ENCODE measurements at regions not wholly inside any gene's neighbourhood (a gene's known extent, or its start where the extent isn't known, plus 50 kb on each side); places are given as distances from the start of the nearest gene placed in this dataset.

DNA sequence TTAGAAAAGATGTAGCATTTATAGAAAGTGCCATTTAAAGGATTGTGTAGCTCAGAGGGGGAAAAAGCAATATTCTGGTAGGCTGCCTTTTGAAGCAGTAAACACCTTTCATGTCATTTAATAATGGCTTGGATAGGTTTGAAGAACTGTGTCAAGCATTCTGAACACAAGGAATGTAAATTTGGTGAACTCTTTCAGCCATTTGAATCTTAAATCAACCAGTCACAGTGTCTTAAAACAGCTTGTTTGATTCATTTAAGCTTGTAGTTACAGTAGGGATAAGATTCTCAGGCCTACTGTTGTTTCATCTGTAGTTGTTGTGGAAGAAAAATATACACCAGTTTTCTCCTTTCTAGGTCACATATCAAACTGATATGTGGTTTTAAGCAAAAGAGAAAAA, 299.4 kb upstream of the NOVA1 start:
- no peak for DNase-seq
- intact Hi-C loops (cut with micrococcal nuclease) = no loop called here
- no peak for ATAC-seq

DNA sequence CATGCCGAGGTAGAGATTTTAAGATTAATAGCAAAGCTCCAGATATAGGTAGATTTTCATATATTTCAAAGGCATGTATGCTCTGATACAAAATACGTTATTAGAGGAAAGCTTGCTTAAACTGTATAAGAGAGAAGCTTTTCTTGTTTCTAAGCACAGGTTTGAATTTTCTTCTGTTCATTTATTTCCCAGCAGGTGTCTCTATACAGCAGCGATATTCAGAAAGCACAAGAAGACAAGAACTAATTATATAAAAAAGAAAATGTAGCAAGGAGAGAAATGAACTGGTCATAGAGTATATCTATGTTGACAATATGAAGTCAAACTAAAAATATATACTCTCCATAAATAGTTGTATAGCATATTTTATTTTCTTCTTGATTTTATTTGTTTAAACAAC, 307.4 kb upstream of the NOVA1 start:
- intact Hi-C loops (cut with micrococcal nuclease) = no loop called here
- no peak for ATAC-seq
- DNase-seq = no peak

DNA sequence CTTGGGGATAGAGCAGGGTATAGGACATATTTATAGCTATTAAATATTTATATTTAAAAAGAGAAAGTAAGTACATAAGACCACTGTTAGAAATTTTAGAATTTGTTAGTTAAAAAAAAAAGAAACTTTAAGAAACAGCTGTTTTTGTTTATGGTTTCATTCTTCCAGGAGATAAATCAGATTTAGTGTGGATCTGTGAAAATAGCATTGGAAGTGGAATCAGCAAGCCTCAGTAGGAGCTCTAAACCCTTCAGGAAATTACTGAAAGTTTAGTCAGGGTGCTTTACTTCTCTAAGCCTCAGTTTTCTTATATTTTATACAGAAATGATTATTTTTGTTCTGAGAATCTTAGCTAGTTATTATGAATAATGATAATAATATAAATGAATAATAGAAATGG, 316.0 kb upstream of the NOVA1 start:
- ATAC-seq (no peak), DNase-seq (no peak)
- intact Hi-C loops (cut with micrococcal nuclease) = no loop called here

DNA sequence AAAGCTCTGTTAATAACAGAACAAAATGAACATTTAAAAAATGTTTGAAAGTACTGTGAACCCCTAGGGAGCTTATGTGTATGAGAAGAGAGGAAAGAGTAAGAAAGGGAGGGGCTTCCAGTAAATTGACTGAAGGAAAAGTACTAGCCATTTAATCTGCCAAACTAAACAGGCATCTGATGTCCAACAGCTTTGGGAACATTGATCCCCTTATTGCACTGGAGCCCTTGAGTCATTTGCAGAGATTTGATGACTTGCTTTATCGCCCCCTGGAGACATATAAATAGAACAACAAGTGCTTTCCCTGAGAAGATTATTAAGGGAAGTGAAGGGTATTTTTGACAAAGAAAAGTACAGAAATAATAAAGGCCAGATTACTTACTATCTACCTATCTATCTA, 319.3 kb upstream of the NOVA1 start:
- intact Hi-C loops (cut with micrococcal nuclease) = no loop called here
- DNase-seq = no peak
- peak; percentile 98 for ATAC-seq

DNA sequence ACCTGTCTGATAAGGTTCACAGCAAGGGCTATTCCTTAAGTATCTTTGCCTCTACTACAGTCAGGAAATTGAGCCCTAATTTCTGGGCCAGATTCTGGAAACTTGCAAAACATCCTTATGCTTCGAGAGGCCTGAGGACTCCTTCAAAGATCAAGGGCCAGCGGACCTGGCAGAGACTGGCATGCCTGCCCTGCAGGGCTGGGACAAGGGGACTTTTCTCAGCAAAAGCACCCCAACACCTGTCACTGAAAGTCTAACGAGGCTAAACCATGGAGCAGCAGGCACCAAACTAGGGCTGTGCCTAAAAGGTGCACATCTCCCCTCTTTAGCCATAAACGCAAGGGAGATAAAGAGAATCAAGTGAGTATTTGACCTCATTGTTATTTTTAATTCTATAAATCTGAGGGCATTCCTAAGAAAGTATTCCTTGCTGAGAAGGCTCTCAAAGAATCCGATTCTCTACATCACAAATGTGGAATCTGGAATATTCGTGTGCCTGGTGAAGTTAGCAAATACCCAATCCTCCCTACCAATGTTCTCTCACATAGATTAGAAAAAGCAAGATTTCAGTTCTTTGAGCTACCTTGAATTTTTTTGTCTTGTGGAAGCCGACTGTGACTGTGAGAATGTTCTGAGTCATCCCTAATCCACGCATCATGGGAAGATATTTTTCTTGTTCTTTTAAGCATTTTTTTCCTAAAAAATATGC, 328.2 kb upstream of the NOVA1 start:
- ATAC-seq (no peak), DNase-seq (no peak)
- intact Hi-C loops (cut with micrococcal nuclease) = no loop called here

DNA sequence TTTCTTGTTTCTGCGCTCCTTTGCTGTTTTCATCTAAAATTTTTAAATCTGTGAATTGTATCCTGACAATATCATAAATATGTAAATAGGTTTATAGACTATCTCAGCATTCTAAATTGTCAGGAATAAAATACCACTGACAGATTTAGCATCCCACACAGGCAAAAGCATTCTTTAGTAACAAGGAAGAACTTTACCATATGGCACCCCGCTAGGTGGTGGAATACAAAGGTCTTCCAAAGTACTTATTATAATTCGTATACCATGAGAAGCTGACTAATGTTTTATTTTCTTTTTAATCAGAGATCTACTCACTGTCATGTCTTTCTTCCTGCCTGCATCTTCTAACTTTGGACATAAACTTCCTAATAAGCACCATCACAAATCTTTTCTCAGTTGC, 328.8 kb upstream of the NOVA1 start:
- intact Hi-C loops (cut with micrococcal nuclease) = no loop called here
- ATAC-seq (no peak), DNase-seq (no peak)

DNA sequence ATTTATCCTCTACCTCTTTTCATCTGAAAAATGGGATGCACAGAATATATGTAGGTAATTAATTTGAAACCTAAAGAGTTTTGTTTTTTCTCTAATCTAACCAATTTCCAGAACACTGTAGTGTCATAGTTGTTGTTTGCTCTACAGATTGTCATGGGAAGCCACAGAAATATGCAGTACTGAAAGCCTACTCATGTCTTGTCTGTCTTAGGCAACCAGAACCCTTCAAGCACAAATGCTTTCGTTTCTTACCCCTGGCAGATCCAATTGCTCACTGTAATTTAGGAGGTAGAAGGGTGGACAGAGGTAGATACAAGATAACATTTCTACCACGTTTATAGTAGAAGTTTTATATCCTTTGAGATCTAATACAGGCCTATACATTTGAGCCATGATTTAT, 330.2 kb upstream of the NOVA1 start:
- intact Hi-C loops (cut with micrococcal nuclease) = no loop called here
- no peak for DNase-seq

DNA sequence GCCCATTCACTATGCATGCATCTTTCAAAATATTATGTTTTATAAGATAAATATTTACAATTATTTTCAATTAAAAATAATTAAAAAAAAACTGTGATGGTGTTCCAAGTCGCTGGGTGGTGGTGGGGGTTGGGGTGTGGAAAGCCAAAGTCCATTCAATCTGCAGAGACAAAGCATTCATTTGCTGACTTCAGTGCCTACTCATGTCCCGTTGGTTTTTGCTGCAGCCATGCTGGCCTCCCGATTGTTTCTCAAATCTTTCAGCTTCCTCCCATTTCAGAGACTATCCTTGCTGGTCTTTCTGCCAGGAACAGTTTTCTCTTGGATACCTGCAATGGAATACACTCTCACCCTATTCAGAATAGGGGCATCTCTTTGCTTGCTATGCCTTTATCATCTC, 331.5 kb upstream of the NOVA1 start:
- no peak for DNase-seq
- intact Hi-C loops (cut with micrococcal nuclease) = no loop called here
- no peak for ATAC-seq

More for the DNA sequence above, 330.2 kb upstream of the NOVA1 start:
- no peak for ATAC-seq

DNA sequence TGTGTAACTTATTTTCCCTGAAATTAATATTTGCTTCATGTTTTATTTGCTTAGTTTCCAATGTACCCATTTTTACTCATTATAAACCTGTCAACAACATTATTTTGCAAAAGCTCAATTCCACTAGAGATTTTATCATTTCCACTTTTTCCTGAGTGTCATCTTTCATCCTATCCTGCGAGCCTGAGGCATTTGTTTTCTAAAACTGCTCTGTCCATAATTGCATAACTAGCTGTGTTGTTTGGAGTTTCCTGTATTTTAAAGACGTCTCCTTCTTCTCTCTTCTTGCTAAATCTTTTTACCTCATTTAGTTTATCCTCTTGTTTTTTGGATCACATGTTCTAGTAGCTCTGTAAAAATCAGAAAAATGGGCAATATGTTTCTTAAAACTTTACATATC, 332.7 kb upstream of the NOVA1 start:
- ATAC-seq (no peak), DNase-seq (no peak)
- intact Hi-C loops (cut with micrococcal nuclease) = no loop called here

DNA sequence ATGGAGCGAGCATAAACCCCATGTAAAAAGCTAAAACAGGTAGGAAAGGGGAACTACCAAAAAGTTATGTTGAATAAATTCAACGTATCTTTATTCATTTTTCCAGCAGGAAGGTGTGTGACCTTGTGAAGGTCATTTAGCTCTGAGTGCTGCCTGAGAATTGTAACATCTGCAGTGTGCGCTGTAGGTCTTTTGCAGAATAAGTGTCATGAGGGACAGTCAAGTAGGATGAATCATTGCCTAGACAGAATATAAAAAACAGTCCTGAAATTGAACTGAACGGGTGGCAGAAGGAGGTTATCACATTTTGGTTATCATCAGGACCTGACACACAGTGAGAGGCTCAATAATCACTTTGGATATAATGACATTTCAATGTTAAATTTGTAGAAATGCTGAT, 334.8 kb upstream of the NOVA1 start:
- ATAC-seq (no peak), DNase-seq (no peak)
- intact Hi-C loops (cut with micrococcal nuclease) = no loop called here

DNA sequence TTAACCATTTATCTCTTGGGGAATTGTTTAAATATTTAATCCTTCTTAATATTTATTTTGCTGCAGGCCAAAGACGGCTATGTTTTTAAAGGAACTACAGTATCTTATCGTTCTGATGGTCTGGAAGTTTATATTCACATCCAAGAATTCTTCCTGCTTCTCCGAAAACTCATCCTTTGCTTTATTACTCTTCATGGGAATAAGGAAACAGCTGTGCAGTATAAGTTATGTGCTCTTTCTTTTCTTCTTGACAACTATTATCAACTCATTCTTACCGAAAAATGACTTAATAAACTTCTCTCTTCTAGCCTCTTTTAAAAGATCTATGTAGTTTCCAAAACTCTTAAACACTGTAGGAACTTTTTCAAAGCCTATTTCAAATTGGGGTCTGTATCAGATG, 335.6 kb upstream of the NOVA1 start:
- intact Hi-C loops (cut with micrococcal nuclease) = no loop called here

DNA sequence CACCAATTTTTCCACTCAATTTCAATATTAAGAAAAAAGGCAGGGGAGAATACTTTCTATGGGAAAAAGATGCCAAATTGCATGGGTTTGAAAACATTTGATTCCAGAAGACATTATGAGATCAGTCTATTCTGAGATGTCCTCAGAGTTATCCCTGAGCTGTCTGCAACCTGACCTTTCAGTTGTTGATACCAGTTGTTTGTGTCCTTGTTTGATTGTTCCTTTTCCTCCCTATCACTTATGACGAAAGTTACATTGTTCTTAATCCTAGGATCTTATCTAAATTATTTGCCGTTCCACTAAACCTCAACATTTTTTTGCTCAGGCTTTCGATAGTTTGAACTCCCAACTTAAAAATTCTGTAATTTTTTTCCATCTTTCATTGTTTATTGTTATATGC, 336.3 kb upstream of the NOVA1 start:
- intact Hi-C loops (cut with micrococcal nuclease) = no loop called here
- no peak for ATAC-seq
- DNase-seq = no peak

More for the DNA sequence above, 335.6 kb upstream of the NOVA1 start:
- DNase-seq (no peak), ATAC-seq (no peak)

DNA sequence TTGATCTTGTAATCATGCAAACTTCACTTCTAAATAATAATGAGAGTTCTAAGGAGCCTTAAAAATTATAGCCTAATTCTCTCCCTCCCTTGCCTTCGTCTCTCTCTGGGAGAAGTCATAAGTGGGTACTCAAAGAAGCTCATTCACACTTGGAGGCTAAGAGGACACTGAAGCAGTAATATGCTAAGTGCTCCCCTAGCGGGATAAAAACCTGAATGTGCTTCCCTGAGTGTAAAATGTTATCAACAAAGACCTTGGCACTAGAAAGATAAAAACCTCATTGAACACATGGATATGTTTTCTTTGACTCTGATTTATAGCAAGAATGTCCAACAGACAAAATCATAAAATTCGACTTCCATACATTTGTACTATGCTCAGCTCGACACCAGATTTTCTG, 337.9 kb upstream of the NOVA1 start:
- DNase-seq = no peak
- intact Hi-C loops (cut with micrococcal nuclease) = no loop called here
- no peak for ATAC-seq

DNA sequence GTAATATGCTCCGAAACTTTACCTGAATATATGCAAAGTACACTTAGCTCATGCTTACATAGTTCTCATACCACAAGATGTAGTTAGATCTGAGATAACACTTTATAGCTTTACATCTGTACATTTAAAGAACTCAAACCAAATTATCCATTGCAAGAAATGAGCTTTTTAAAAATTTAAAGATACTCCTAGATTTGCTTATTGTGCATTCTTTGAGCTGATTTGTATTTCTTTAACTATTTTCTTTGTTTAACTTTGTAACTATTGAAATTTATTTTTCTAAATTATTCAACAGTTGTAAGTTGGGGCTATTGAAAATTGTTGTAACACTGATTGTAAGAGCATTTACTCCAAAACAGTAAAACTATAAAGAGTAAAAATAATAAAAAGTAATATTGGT, 340.2 kb upstream of the NOVA1 start:
- DNase-seq (no peak), ATAC-seq (no peak)
- intact Hi-C loops (cut with micrococcal nuclease) = no loop called here

DNA sequence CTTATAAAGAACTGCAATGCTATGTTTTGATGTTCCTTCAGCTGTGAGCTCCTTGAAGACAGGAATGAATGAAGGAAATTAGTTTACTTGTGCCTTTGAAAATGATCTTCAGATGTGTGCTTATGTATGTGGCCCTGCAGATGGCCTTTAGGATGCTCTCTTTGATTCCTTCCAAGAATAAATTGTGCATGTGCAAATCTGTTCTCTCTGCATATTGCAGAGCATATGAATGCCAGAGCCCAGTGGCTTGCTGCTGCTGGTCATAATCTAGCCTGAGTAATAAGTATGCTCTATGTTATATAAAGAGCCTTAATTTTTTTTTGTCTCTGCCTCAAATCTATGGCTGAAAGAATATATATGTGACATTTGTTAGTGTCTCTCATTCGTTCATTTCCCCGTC, 341.9 kb upstream of the NOVA1 start:
- ATAC-seq (no peak), DNase-seq (no peak)
- intact Hi-C loops (cut with micrococcal nuclease) = no loop called here

DNA sequence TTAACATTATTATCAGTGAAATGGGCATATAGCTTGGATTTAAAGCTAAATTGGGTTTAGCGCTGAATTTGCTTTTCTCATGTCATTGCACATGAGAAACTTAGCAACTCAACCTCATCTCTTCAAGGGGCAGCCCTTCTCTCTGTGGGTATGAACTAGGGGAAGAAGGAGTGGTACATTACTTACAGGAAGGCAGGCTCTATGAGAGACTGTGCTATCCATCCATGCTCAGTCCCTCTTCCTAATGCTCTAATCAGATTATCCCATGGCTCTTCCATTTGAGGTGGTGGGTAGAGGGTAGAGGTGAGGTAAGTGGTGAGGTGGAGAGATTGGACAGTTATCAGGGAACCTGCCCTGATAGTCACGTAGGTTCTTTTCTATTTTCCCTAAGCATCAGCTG, 343.7 kb upstream of the NOVA1 start:
- intact Hi-C loops (cut with micrococcal nuclease) = no loop called here
- ATAC-seq (no peak), DNase-seq (no peak)

DNA sequence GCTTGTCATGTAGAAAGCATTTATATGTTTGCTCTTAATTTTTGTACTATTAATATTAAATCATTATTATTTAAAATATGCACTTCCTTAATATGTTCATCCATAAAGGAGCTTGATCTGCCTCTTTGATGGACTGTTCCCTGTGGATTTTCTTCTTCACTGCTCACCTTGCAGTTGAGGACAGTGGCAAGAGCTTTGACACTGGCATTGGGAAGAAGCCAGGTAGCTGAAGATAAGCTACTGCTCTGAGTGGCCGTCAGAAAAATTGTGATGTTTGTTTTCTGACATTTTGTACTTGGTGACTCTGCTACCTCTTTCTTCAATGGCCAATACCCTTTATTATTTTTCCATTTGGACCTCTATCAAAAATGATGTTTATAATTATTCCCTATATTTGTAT, 349.4 kb upstream of the NOVA1 start:
- DNase-seq = no peak
- intact Hi-C loops (cut with micrococcal nuclease) = no loop called here
- peak; percentile 33 for ATAC-seq

DNA sequence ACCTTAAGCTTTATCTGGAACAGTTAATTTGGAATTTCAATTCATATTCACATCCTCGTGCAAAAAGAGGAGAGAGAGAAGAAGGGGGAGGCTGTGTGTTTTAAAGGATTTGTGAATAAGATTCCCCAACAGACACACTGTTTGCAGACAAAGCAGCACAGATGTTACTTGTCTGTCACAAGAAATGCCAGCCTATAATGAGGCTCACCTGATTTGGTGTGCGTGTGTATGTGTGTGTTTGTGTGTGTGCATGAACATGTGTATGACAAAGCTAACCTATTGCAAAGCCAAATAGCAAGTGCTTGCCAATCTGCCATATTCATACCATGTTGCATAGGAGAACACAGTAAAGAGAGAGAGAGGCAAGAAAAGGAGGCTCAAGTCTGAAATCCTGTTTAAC, 361.6 kb upstream of the NOVA1 start:
- intact Hi-C loops (cut with micrococcal nuclease) = no loop called here
- ATAC-seq (no peak), DNase-seq (no peak)

DNA sequence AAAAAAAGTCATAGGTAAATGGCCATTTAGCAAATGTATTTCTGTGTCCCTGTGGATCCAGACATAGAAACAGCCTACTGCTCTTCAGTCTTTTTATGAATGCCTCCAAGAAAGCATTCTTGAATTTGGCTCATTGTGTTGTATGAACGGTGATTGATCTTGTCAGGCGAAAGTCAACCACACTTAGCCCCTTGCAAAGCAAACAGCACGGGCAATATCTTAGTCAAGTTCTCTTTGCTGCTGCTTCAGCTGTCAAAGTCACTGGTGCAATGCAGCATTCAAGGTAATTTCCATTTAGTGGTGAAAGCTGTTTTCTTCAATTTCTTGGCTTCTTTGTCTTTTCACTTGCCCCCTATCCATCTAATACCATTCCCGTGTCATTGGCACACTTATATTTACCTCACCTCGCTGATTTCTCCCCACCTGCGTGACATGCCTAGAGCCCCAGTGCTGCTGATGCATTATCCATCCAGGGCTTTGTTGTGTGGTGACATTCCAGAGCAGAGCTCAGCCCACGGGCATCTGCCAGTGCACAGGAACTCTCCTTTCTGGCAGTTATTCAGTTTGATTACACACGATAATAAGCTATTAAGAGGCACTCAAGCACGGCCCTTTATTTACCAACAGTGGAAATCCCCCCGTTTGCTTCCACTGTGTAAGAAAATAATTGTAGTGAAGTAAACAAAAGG, 362.3 kb upstream of the NOVA1 start:
- no peak for ATAC-seq
- intact Hi-C loops (cut with micrococcal nuclease) = no loop called here
- DNase-seq = no peak

DNA sequence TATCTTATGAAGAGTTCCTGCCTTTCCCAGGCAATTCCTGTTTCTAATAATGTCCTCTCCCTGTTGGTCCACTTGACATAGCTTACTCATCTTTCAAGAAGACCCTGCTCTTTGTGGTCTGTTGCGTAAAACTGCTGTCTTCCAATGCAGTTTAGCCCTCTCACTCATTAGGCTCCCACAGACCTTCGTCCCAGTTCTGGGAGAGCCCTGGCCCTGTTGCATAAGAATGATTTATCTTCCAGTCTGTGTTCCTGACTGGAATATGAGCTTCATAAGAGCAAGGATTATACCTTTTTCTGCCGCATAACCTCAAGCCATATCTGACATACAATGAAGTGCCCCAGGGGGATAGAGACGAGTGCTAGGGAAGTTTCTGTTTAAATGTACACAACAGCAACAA, 365.9 kb upstream of the NOVA1 start:
- DNase-seq (no peak), ATAC-seq (no peak)
- intact Hi-C loops (cut with micrococcal nuclease) = no loop called here

DNA sequence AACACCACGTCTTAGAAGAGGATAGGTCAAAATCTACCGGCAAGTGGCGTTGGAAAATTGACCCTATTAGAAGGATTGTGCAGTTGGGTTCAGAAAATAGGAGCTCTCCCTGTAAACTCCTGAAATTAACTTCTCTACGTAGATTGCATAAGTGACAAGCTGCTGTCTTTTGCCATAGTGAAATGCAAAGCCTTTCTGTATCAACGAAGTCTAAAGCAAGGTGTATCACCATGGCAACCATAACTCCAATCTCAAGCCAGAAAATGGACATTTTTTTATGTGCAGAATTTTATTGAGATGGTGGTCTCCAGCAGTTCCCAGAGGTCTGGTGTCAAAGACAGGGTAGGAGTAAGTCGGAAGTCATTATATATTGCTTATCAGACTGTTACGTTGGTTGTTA, 367.7 kb upstream of the NOVA1 start:
- ATAC-seq (no peak), DNase-seq (no peak)
- intact Hi-C loops (cut with micrococcal nuclease) = no loop called here
